Gastroesophageal sphincter (tissue), 3 donors: ENCODE measurements at regions not wholly inside any gene's neighbourhood (a gene's known extent, or its start where the extent isn't known, plus 50 kb on each side); places are given as distances from the start of the nearest gene placed in this dataset.

Source experiments
- POLR2A ChIP-seq, 2 donors: fragments of 450-650 bp; IDR thresholded peaks; one replicate each; pipeline ENCODE4 v1.6.1; 2017; ENCODE audit warnings: antibody characterized with exemption in 2 of 2, mild to moderate bottlenecking in 2 of 2, moderate library complexity in 1 of 2
- TF ChIP-seq, protein P1 (sequence below), 4 experiments: fragments of 200-600 bp in 2 of 4; fragments of 450-650 bp in 2 of 4; sonication (generic) in 1 of 4; IDR thresholded peaks; one replicate each; pipeline ENCODE4 v1.5.1; 2017 to 2019; ENCODE audit warnings: antibody characterized with exemption in 4 of 4, mild to moderate bottlenecking in 2 of 4, moderate library complexity in 2 of 4

DNA sequence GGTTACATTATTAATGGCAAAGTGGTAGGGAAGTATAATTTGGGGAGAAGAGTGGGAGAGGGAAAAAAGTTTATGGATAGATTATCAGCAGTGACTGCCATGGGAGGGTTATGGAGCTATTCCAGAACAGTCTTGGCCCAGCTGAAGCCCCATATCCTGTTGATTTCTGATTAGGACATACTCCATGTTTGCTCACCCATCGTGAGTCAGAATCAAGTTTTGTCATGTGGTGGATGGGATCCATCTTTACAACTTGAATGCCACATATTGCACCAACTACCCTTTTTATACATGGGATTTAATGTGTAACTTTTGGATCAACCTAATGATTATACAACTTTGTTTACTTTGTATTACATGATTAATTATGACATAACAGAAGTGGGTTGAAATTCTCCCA, 217.0 kb downstream of the HAO1 start:
- TF ChIP-seq, protein P1, sequence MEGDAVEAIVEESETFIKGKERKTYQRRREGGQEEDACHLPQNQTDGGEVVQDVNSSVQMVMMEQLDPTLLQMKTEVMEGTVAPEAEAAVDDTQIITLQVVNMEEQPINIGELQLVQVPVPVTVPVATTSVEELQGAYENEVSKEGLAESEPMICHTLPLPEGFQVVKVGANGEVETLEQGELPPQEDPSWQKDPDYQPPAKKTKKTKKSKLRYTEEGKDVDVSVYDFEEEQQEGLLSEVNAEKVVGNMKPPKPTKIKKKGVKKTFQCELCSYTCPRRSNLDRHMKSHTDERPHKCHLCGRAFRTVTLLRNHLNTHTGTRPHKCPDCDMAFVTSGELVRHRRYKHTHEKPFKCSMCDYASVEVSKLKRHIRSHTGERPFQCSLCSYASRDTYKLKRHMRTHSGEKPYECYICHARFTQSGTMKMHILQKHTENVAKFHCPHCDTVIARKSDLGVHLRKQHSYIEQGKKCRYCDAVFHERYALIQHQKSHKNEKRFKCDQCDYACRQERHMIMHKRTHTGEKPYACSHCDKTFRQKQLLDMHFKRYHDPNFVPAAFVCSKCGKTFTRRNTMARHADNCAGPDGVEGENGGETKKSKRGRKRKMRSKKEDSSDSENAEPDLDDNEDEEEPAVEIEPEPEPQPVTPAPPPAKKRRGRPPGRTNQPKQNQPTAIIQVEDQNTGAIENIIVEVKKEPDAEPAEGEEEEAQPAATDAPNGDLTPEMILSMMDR (IDR thresholded peaks at IDR 0.05), result no peak
- no peak for TF ChIP-seq POLR2A (IDR thresholded peaks at IDR 0.05)
